VCaP (cell line): ENCODE measurements at regions not wholly inside any gene's neighbourhood (a gene's known extent, or its start where the extent isn't known, plus 50 kb on each side); places are given as distances from the start of the nearest gene placed in this dataset.
A peak's percentile ranks its signal among the peaks of the same experiment; 100 is the strongest.

Experiments
- H3K27ac ChIP-seq: fragments of 450-650 bp; 2 replicates; pipeline ENCODE4 v1.5.1; 2017
- CTCF ChIP-seq: fragments of 450-650 bp; conservative IDR thresholded peaks from 2 replicates; pipeline ENCODE4 v1.5.1; 2017; ENCODE audit warnings: mild to moderate bottlenecking, moderate library complexity

GRCh38 chr15:62846805-62847495 is 195.6 kb upstream of the TPM1 start:
- H3K27ac ChIP-seq, result no peak overlapping the region
- no peak for TF ChIP-seq CTCF

- peak; percentile 84 for TF ChIP-seq CTCF
- no peak overlapping the region for H3K27ac ChIP-seq
Measured at GRCh38 chr15:62847900-62848489, 194.6 kb upstream of the TPM1 start.

GRCh38 chr15:62848632-62849050 is 193.9 kb upstream of the TPM1 start:
- no peak for TF ChIP-seq CTCF
- H3K27ac ChIP-seq, result no peak overlapping the region

GRCh38 chr15:62849316-62850106 is 193.0 kb upstream of the TPM1 start:
- no peak overlapping the region for H3K27ac ChIP-seq
- no peak for TF ChIP-seq CTCF

- no peak for TF ChIP-seq CTCF
- H3K27ac ChIP-seq, result no peak overlapping the region
Measured at GRCh38 chr15:62850318-62850717, 192.2 kb upstream of the TPM1 start.

- no peak overlapping the region for H3K27ac ChIP-seq
- no peak for TF ChIP-seq CTCF
Measured at GRCh38 chr15:62850791-62851291, 191.7 kb upstream of the TPM1 start.
